ENCODE measurements at regions not wholly inside any gene's neighbourhood (a gene's known extent, or its start where the extent isn't known, plus 50 kb on each side); places are given as distances from the start of the nearest gene placed in this dataset.
"Not testable (repeated sequence)": the region's sequence is repeated elsewhere in the genome, so short reads cannot be mapped to it uniquely, and the experiment has no call there.

DNA sequence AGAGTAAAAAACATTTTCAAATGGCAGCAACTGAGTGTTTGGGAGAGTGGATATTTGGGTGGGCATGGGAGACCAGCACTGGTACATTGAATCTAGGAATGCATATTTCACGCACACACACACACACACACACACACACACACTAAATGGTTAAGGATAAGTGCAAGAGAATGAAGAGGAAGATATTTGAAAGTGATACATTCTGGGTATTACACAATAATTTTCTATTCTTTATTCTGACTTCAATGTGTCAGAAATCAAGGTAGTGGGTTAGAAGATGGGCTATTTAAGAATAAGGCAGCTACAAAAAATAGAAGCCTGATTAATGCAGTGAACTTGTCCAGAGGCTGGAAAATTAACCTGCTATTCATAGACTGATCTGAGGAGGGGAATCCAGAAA is 577.0 kb downstream of the TMEM182 start:
- DNase-seq (ENCODE audit: low spot score) (no peak), ATAC-seq (no peak)
- intact Hi-C loops (cut with DNase I), result no loop called here

DNA sequence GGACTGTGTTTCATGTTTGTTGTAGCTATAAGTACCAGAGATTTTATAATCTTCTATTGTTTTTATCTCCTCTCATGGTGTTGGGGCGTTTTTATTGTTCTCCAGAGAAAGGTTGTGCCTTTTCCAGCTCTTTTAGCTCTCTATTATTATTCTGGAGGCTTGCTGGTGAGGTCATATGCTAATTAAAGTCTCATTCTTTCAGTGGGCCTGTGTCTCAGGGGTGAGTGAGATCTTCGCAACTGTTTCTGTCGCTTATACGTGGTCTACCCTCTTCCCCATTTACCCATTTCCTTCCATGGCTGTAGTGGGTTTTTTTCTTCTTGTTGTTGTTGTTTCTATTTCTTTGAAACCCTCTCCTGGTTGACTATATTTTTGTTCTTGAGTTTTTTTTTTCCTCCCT is 584.9 kb downstream of the TMEM182 start:
- DNase-seq (ENCODE audit: low spot score) (no peak), ATAC-seq (no peak)
- intact Hi-C loops (cut with DNase I), result no loop called here

DNA sequence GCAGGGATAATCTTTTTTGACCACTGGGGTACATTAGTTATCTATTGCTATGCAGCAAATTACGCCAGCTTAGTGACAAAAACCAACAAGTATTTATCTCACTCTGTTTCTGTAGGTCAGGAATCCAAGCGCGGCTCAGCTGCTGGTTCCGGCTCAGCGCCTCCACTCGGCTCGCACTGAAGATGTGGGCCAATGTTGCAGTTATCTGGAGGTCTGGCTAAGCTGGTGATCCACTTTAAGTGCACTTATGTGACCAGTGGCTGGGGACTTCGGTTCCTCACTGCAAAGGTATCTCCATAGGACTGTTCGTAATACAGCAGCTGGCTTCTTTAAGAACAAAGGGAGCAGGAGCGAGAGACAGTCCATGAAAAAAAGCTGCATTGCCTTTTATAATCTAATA is 591.9 kb downstream of the TMEM182 start:
- intact Hi-C loops (cut with DNase I), result no loop called here
- ATAC-seq, result no peak

DNA sequence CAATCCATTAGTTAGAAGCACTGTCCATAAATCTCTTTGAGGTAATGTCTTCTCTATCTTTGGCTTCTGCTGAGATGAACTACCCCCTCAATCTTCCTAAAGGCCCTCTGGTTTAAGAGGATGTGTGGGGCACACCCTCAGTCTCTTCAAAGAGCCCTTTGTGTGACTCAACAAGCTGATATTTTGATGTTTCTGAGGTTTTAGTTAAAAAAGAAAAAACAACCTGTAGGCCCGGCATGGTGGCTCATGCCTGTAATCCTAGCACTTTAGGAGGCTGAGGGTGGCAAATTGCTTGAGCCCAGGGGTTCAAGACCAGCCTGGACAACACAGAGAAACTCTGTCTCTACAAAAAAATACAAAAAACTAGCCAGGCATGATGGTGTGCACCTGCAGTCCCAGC is 593.5 kb downstream of the TMEM182 start:
- intact Hi-C loops (cut with DNase I), result no loop called here
- ATAC-seq (no peak), DNase-seq (ENCODE audit: low spot score) (no peak)

More for the DNA sequence above, 591.9 kb downstream of the TMEM182 start:
- DNase-seq (ENCODE audit: low spot score), result no peak

DNA sequence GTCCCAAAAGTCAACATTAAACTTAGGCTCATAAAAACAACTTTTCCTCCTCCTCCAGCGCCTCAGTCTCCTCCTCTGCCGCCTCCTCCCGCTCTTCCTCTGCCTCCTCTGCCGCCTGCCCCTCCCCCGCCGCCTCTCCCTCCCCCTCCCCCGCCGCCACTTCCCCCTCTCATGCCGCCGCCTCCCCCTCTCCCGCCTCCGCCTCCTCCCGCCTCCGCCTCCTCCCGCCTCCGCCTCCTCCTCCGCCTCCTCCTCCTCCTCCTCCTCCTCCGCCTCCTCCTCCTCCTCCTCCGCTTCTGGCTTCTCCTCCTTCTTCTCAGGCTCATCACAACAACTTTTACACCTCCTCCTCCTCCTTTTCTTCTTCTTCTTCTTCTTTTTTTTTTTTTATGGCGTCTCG is 599.9 kb downstream of the TMEM182 start:
- DNase-seq (ENCODE audit: low spot score), result no peak
- no peak for ATAC-seq
- intact Hi-C loops (cut with DNase I), result no loop called here

DNA sequence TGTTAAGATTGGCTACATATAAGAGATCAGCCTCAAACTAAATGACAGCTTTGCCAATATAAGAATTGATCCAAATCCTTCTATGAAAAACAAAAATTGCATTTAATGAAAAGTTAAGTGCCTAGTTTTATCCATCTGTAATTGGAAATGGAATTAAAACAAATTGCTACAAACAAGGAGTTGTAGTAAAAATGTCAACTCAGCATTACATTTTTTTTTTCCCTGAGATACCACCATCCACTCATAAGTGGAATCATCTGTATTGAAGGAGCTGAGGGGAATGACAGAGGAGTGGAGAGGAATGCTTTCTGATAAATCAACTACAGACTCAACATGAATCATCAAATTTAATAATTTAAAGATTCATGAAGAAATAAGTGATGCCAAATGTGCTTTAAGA is 601.8 kb downstream of the TMEM182 start:
- DNase-seq (ENCODE audit: low spot score), result no peak
- intact Hi-C loops (cut with DNase I), result no loop called here
- no peak for ATAC-seq

DNA sequence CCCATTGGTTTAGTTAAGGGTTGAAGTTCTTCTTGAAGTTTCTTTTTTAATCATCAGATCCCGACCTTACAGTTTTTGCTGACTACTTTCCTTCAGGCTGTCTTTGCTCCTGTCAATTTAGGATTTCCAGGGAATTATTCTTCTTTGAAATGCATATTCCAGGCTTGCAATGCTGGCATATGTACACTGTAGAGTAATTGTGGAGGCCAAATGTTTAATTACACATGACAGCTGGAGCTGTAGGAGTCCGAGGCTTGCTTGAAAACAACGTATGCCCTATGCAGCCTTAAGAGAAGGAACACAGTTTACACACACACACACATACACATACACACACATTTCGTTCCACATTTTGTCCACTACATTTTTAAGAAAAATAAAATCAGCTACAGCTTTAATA is 602.3 kb downstream of the TMEM182 start:
- intact Hi-C loops (cut with DNase I), result no loop called here
- ATAC-seq (no peak), DNase-seq (ENCODE audit: low spot score) (no peak)

DNA sequence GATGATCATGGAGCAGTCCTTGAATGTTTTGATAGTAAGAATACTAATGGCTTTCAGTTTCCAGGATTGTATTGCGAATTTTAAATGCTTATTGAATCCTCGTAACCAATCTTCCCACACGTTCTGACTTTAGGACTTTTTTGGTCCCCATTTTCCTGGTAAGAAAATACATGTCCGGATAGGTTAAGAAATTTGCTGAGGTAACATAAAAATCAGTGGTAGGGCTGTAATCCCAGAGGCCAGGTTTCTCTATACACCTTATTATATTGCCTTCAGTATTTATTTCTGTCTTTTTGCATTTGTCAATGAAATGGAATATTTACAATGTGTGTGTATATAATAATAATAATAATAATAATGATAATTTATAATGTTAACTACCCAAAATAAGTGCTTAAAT is 603.2 kb downstream of the TMEM182 start:
- DNase-seq (ENCODE audit: low spot score) (no peak), ATAC-seq (no peak)
- intact Hi-C loops (cut with DNase I), result no loop called here

DNA sequence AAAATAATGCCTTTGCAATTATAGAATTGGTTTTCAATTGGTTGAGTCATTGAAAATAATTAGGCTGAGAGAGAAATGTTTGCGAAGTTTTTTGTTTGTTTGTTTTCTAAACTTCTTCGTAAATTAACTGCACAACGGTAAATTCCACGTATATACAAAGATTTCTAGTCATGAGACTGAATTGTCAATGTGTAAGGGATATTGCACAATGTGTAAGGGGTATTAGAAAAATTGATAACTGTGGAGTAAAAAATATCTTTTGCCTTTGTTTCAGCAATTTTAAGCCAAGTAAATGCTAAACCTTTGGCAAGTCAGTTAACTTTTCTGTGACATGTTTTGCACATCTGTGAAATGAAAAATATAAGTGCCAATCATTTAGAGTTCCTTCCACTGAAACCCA is 606.0 kb downstream of the TMEM182 start:
- DNase-seq (ENCODE audit: low spot score) (no peak), ATAC-seq (no peak)
- intact Hi-C loops (cut with DNase I), result no loop called here

DNA sequence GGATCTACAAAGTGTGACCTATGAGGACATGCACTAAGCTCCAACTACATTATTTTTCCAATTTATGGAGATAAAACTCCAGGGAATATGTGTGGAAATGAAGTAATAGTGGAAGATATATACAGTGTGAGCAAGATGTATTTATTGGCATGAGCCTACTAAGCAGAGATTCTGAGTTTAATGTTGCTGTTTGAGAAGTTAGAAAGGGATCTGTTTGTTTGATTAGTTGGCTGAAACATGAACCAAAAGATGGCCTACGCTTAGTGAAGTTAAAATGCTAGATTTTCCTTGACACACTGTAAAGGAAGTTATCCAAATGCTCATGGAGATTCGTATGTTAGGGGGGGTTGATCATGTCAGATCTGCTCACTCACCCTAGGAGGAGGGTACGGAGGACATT is 621.7 kb downstream of the TMEM182 start:
- DNase-seq (ENCODE audit: low spot score) (no peak), ATAC-seq (no peak)
- intact Hi-C loops (cut with DNase I), result no loop called here

DNA sequence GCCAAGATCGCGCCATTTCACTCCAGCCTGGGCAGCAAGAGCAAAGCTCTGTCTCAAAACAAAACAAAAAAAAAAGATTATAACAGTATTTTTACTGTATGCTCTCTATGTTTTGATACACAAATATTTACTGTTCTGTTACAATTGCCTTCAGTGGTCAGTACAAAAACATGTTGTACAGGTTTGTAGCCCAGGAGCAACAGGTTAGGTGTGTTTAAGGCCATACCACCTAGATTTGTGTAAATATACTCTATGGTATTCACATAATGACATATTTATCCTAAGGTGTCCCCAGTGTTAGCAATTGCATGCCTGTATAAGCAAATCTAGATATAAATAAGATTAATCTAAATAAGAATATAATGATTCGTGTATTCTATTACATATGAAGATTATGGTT is 625.0 kb downstream of the TMEM182 start:
- ATAC-seq (no peak), DNase-seq (ENCODE audit: low spot score) (no peak)
- intact Hi-C loops (cut with DNase I), result no loop called here

DNA sequence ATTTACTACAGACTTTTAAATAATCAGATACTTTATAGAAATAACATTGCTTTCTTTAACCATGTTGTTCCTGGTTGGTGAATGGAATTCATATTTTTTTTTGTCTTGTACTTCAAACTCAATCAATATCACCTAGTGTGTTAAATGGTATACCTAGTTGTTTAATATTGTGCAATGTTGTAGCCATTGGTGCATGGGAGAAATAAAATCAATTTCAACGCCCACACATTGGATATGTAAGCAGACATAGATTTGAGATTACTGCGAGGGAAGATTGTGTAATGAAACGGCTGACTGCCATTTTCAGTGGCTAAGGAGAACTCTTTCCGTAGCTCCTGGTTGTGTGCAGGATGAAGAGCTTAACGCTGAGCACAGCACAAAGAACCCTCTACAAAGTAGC is 626.1 kb downstream of the TMEM182 start:
- DNase-seq (ENCODE audit: low spot score), result no peak
- intact Hi-C loops (cut with DNase I), result no loop called here
- ATAC-seq, result no peak

DNA sequence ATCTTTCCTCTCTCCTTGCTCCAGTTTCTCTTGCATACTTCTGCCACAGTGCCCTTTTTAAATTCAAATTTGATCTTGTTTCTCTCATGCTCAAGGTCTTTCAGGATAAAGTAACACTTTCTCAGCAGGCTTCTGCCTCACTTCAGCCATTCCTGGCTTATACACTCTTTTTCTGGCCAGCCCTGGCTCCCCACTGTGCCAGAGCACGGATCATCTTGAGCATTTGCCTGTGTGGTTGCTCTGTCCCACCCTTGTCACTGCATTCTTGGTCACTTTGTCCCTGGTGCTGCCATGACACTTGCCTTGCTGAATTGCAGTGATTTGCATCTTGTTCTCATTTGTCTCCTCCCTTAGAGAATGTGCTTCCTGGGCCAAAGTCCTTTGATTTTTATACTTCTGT is 634.3 kb downstream of the TMEM182 start:
- DNase-seq (ENCODE audit: low spot score) (no peak), ATAC-seq (no peak)
- intact Hi-C loops (cut with DNase I), result no loop called here

DNA sequence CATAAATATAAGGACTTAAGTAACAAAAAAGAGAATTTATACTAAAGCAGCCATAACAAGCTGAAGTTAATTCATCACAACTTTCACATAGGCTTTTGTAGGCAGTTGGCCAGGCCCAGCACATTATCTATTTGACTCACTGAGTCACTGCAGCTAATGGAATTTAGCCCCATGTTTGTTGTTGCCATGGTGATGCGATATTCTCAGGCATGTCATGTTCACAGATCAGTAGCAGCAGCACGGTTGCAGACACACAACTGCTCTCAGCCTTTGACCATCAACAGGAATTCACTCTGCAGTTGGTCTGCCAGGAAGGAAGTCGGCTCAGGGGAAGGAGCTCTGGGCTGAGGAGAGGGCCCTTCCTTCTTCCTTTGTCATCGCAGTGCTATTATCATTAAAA is 639.8 kb downstream of the TMEM182 start:
- intact Hi-C loops (cut with DNase I), result no loop called here

DNA sequence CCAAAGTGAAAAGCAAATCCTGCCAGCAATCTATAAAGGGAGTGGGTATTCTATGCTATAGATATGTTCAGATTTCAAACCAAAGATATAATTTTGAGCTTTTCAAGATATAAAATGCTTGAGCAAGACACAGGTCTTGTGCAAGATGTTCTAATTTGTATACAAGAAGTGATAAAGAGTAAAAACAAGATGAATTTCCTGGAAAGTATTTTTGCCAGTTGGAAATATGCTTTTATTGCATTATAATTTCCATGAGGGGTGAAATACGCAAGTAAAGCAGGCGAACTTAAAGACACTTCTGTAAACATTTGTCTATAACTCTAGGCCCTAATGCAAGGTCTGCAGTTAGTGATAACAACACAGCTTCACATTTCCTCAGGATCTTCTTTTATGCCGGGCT is 640.5 kb downstream of the TMEM182 start:
- no peak for ATAC-seq
- intact Hi-C loops (cut with DNase I), result no loop called here

More for the DNA sequence above, 639.8 kb downstream of the TMEM182 start:
- DNase-seq (ENCODE audit: low spot score) (no peak), ATAC-seq (no peak)

DNA sequence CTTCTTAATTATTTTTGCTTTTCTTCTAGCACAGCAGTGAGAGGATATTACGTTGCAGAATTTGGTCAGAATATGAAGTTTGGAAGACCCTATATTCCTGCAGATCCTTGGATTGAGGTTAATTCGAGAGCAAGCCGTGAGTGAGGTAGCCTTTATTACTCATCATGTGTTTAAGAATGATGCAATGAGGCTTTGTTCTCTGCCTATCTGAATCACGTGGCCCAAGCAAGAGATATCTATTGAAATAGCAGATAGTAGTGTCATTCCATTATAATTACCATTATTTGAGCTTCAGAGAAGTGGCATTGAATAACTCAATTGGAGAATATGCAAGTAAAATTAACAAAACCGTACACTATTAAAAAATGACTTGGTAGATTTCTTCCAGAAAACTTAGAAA is 641.1 kb downstream of the TMEM182 start:
- no peak for DNase-seq (ENCODE audit: low spot score)
- intact Hi-C loops (cut with DNase I), result no loop called here
- ATAC-seq, result no peak

More for the DNA sequence above, 640.5 kb downstream of the TMEM182 start:
- DNase-seq (ENCODE audit: low spot score), result no peak

DNA sequence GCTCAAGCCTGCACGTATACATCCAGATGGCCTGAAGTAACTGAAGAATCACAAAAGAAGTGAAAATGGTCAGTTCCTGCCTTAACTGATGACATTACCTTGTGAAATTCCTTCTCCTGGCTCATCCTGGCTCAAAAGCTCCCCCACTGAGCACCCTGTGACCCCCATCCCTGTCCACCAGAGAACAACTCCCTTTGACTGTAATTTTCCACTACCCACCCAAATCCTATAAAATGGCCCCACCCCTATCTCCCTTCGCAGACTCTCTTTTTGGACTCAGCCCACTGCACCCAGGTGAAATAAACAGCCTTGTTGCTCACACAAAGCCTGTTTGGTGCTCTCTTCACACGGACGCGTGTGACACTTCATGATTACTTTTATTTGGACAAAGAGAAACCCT is 641.6 kb downstream of the TMEM182 start:
- ATAC-seq; intact Hi-C loops (cut with DNase I); DNase-seq (ENCODE audit: low spot score): not testable (repeated sequence)

DNA sequence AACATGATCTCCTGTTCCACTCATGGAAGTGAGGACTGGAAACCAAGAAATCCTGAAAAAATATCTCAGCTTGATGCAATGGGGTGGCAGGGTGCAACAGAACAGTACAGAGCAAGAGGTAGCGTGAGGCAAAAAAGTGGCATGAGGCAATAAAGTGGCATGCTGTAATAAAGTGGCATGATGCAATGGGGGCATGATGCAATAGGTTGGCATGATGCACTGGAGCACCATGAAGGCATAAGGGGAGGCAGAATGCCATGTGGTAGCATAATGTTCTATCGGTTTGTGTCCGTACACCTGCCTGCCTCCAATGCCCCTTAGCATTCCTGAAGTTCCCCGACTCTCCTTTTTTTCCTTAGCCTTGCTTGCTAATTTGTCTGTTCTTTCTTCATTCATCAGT is 648.4 kb downstream of the TMEM182 start:
- DNase-seq (ENCODE audit: low spot score), result no peak
- ATAC-seq, result no peak

DNA sequence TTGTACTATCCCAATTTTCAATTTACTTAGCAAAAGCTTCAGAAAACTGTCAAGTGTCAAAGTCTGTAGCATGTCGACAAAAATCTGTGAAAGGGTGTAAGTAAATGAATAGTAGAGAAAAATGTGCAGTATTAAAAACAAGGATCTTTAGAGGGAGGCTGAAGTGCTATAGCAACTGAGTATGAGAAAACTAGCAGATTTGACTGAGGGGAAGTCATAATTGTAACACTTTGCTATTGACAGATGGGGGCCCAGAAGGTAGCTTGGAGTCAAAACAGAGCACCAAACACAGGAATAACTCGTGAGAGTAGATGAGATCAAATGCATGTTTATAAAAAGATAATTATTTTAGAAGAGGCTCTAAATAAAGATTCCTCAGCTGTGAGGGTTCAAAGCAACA is 657.7 kb downstream of the TMEM182 start:
- DNase-seq (ENCODE audit: low spot score) (no peak), ATAC-seq (no peak)
- intact Hi-C loops (cut with DNase I), result no loop called here

More for the DNA sequence above, 648.4 kb downstream of the TMEM182 start:
- intact Hi-C loops (cut with DNase I), result no loop called here

DNA sequence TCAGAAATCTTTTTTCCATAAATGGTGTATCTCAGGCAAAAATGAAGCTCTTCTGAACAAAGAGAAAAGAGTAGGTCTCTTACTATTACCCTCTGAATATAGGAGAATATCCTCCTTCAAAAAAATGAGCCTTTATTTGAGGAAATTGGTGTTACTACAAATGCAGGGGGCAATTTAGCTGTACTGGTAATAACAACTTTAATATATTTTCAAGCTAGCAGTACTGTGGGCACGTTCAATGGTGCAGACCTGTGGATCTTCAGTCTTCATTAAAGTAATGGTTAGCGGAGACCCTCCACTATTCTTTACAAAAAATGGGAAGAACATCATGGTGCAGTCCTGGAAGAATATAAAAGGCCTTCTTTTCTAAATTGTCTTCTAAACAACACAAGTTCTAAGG is 661.3 kb downstream of the TMEM182 start:
- DNase-seq (ENCODE audit: low spot score), result no peak
- no peak for ATAC-seq
- intact Hi-C loops (cut with DNase I), result no loop called here

DNA sequence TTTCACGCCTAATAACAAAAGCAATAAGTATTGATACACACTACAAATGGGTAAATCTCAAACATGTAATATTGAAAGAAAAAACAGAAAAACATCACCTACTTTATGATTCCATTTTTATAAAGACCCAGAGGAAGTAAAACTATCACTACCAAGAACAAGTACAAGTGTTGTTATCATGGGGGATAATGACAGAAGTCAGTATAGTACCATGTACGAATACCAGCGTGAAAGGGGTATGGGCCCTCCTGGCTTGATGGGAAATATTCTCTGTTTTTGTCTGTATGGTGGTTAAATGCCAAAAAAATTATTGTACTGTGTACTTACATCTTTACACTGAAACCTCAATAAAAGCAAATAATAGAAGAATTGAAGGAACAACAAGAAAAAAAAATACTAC is 665.7 kb downstream of the TMEM182 start:
- ATAC-seq, result no peak
- DNase-seq (ENCODE audit: low spot score), result no peak
- intact Hi-C loops (cut with DNase I), result no loop called here

DNA sequence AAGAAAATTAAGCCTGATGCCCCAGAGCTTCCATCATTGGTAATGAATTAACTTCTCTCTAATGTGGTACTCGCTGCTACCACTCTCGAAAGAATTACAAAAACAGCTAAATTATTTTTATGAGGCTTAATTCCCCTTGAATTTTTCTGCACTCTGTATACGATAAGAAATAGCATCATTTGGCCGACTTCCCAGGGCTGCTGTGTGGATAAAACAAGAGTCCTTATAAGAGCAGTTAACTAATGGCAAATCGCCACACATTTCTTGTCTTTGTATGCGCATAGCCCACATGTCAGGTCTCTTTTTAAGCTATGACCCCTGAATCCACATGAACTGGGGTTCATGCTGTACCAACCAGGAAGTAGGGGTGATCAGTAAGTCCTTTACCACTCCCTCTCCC is 668.4 kb downstream of the TMEM182 start:
- DNase-seq (ENCODE audit: low spot score) (no peak), ATAC-seq (no peak)
- intact Hi-C loops (cut with DNase I), result no loop called here
